Right atrium auricular region (tissue), 2 donors: ENCODE measurements at regions not wholly inside any gene's neighbourhood (a gene's known extent, or its start where the extent isn't known, plus 50 kb on each side); places are given as distances from the start of the nearest gene placed in this dataset.
"Not testable (repeated sequence)": the region's sequence is repeated elsewhere in the genome, so short reads cannot be mapped to it uniquely, and the experiment has no call there.

Experiments used
- DNase-seq: peaks from one replicate; pipeline ENCODE4 v3.0.0-alpha.2; 2019; ENCODE audit warnings: low spot score
- H3K27ac ChIP-seq, 2 donors: fragments of 200-600 bp; sonication (generic); 1 replicate in 1 of 2; 2 replicates in 1 of 2; pipeline ENCODE4 v1.5.1; 2016 to 2019
- H3K27me3 ChIP-seq, 2 donors: fragments of 200-600 bp; sonication (generic); one replicate each; pipeline versions ENCODE4 v1.5.1 to v1.6.0; 2017 to 2019
- H3K36me3 ChIP-seq: fragments of 200-600 bp; sonication (generic); one replicate; pipeline ENCODE4 v1.5.1; 2016
- H3K4me1 ChIP-seq, 2 donors: fragments of 200-600 bp; sonication (generic); one replicate each; pipeline versions ENCODE4 v1.5.1 to v1.6.0; 2017 to 2019
- H3K4me3 ChIP-seq, 2 donors: fragments of 200-600 bp; sonication (generic); 1 replicate in 1 of 2; 2 replicates in 1 of 2; pipeline ENCODE4 v1.5.1; 2017 to 2019; ENCODE audit warnings: mild to moderate bottlenecking in 1 of 2, moderate library complexity in 1 of 2
- H3K9me3 ChIP-seq, 2 donors: fragments of 200-600 bp; sonication (generic); one replicate each; pipeline ENCODE4 v1.5.1; 2019
- TF ChIP-seq, protein P1 (sequence below), 2 donors: fragments of 200-600 bp; sonication (generic); IDR thresholded peaks; one replicate each; pipeline ENCODE4 v1.5.1; 2019; ENCODE audit warnings: antibody characterized with exemption in 2 of 2

DNA sequence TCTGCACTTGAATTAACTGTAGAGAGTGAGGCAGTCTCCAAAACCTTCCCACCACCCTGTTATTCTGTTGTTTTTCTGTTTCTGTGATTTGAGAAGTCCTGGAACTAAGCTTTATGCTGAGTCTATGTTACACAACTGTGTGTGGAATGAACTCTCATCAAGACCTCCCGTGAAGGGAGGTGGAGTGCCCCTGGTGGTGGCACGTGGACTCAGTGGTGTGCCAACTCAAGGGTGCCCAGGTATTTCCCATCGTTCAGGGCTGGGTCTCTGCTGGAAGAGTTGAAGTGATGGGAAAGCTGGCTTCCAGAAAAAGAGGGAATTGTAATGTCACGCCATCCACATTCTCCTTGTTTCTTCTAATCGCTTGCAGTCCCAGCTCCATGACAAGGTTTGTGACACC, 374.2 kb downstream of the SMOC2 start:
- TF ChIP-seq, protein P1, sequence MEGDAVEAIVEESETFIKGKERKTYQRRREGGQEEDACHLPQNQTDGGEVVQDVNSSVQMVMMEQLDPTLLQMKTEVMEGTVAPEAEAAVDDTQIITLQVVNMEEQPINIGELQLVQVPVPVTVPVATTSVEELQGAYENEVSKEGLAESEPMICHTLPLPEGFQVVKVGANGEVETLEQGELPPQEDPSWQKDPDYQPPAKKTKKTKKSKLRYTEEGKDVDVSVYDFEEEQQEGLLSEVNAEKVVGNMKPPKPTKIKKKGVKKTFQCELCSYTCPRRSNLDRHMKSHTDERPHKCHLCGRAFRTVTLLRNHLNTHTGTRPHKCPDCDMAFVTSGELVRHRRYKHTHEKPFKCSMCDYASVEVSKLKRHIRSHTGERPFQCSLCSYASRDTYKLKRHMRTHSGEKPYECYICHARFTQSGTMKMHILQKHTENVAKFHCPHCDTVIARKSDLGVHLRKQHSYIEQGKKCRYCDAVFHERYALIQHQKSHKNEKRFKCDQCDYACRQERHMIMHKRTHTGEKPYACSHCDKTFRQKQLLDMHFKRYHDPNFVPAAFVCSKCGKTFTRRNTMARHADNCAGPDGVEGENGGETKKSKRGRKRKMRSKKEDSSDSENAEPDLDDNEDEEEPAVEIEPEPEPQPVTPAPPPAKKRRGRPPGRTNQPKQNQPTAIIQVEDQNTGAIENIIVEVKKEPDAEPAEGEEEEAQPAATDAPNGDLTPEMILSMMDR (IDR thresholded peaks at IDR 0.05) = no peak
- no peak overlapping the region for H3K27ac ChIP-seq
- H3K9me3 ChIP-seq = peaks cover 12 to 21% of the 10 kb centered on the region in 2 donors
- no peak for DNase-seq
- H3K36me3 ChIP-seq = no peaks in the 10 kb centered on the region
- no peak overlapping the region for H3K4me3 ChIP-seq
- H3K27me3 ChIP-seq = no peaks in the 10 kb centered on the region
- H3K4me1 ChIP-seq = no peaks in the 10 kb centered on the region

DNA sequence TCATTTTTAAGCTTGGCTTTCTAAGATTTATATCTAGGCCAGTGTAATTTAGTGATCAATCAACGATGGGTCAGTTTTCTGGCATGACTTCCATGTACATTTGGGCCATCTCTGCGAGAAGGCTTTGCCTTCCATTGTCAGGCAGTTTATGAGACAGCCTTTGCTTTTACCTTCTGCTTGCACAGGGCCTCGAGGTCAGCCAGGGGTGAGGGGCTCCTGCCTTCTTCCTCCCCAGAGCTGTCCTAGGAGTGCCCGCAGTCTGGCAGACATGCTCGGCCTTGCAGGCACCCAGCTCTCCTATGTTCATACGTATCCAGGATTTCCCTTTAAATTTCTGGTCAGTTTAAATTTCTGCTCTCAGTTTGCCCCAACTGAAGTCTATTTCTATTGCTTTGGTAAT, 367.2 kb downstream of the SMOC2 start:
- no peak for DNase-seq
- TF ChIP-seq, protein P1 (IDR thresholded peaks at IDR 0.05) = no peak
- Histone ChIP-seq H3K27ac (no peak overlapping the region), H3K4me3 (no peak overlapping the region), H3K36me3 (no peaks in the 10 kb centered on the region), H3K9me3 (peaks cover 0 to 11% of the 10 kb centered on the region in 2 donors), H3K27me3 (no peaks in the 10 kb centered on the region), H3K4me1 (no peaks in the 10 kb centered on the region)

DNA sequence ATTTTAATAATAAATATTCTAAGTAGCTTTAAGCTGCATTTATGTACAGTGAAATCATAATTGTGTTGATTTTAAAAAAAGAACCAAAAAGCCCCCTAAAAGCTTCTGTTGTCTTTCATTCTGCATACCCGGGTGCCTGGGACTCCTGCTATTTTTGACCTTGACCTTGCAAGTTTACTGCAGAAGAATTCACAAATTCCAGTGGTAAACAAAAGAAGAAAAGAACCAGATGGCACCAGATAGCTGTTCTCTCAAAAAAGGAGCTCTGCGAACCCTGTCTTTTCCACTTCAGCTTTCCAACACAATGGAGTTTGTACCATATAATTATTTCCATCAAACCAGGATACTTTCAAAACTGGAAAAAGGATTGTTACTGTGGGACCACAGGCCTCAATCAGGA, 363.3 kb downstream of the SMOC2 start:
- no peaks in the 10 kb centered on the region for H3K27me3 ChIP-seq
- H3K4me3 ChIP-seq = no peak overlapping the region
- H3K4me1 ChIP-seq = no peaks in the 10 kb centered on the region
- H3K9me3 ChIP-seq = peaks cover 0 to 11% of the 10 kb centered on the region in 2 donors
- H3K27ac ChIP-seq = no peak overlapping the region
- DNase-seq = no peak
- H3K36me3 ChIP-seq = no peaks in the 10 kb centered on the region
- TF ChIP-seq, protein P1 (IDR thresholded peaks at IDR 0.05) = no peak

DNA sequence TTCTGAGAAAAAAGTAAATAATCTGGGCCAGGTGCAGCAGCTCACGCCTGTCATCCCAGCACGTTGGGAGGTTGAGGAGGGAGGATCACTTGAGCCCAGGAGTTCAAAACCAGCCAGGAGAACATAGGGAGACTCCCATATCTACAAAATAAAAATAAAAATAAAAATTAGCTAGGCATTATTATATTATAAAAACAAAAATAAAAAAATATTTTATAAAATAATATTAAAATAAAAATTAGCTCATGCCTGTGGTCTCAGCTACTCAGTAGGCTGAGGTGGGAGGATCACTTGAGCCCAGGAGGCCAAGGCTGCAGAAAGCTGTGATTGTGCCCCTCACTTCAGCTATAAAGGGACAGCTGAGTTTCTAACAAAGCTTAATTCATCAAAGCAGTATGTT, 362.9 kb downstream of the SMOC2 start:
- Histone ChIP-seq H3K36me3 (no peaks in the 10 kb centered on the region), H3K9me3 (peaks cover 0 to 11% of the 10 kb centered on the region in 2 donors), H3K27me3 (no peaks in the 10 kb centered on the region), H3K4me1 (no peaks in the 10 kb centered on the region), H3K4me3 (no peak overlapping the region), H3K27ac (no peak overlapping the region)
- TF ChIP-seq, protein P1 (IDR thresholded peaks at IDR 0.05) = no peak
- no peak for DNase-seq

DNA sequence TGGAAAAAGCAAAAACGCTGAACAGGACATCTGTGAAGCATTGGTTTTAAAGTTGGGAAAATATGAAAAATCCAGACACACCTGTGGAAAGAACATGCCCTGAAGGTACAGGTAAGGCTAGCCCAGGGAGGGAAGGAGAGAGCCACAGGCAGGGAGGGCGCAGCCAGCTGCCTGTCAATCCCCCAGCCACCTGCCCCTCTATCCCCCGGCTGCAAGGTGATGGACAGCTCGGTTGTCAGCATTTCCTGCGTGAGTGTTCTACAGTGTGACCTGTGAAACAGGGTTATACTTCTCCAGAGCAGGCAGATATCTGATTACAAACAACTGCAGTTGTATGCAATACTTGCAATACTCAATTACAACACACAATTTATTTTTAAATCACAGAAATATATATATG, 358.1 kb downstream of the SMOC2 start:
- Histone ChIP-seq H3K27ac (no peak overlapping the region), H3K9me3 (no peaks in the 10 kb centered on the region), H3K4me3 (no peak overlapping the region), H3K36me3 (no peaks in the 10 kb centered on the region), H3K4me1 (no peaks in the 10 kb centered on the region), H3K27me3 (no peaks in the 10 kb centered on the region)
- DNase-seq = no peak
- TF ChIP-seq, protein P1 (IDR thresholded peaks at IDR 0.05) = no peak

DNA sequence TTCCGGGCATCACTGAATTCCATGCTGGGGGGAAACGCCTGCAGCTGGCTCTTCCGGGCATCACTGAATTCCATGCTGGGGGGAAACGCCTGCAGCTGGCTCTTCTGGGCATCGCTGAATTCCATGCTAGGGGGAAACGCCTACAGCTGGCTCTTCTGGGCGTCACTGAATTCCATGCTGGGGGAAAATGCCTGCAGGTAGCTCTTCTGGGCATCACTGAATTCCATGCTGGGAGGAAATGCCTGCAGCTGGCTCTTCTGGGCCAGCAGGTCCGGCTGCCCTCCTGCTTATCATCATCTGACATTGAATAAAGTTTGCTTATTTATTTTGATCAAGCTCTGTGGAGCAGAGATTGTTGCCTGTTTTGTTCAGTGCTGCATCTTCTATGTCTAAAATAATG, 355.1 kb downstream of the SMOC2 start:
- H3K4me3 ChIP-seq = no peak overlapping the region
- no peaks in the 10 kb centered on the region for H3K27me3 ChIP-seq
- DNase-seq = no peak
- H3K4me1 ChIP-seq = no peaks in the 10 kb centered on the region
- H3K27ac ChIP-seq = no peak overlapping the region
- TF ChIP-seq, protein P1 (IDR thresholded peaks at IDR 0.05) = no peak
- H3K36me3 ChIP-seq = no peaks in the 10 kb centered on the region
- H3K9me3 ChIP-seq = no peaks in the 10 kb centered on the region

DNA sequence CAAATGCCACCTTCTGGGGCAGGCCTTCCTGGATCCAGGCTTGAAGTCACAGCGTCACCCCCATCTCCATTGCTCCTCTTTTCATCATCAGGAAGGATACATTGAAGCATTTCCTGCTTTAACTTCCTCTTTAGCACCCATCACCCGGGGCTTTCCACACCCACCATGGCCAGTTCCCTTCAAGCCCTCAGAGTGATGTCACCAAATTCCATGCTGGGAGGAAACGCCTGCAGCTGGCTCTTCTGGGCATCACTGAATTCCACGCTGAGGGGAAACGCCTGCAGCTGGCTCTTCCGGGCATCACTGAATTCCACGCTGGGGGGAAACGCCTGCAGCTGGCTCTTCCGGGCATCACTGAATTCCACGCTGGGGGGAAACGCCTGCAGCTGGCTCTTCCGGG, 354.6 kb downstream of the SMOC2 start:
- not testable (repeated sequence) for H3K9me3 ChIP-seq, H3K36me3 ChIP-seq, H3K27me3 ChIP-seq, H3K4me1 ChIP-seq, DNase-seq, H3K27ac ChIP-seq, H3K4me3 ChIP-seq
